ENCODE measurements at regions not wholly inside any gene's neighbourhood (a gene's known extent, or its start where the extent isn't known, plus 50 kb on each side); places are given as distances from the start of the nearest gene placed in this dataset.

DNA sequence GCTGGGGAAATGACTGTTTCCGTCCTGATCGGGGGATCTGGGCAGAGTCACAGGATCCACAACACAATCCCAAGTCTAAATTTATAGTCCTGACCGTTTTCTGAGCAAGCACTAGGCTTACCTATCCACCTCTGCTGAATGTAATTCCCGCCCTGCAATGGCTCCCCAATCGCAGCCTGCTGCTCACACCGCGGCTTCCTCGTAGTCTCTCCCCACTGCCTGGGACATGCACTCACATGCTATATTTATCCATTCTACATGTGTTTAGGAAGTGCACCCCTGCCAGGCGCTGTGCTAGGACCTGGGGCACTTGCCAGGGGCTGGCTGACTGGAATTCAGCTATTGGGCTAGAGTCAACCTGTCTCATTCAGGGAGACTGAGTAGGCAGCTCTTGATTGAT is 246.6 kb upstream of the CSF3R start:
- TF ChIP-seq POLR2A (IDR thresholded peaks at IDR 0.05) (no peak), POLR2AphosphoS5 (IDR thresholded peaks at IDR 0.05) (no peak)
- TF ChIP-seq, protein P1, sequence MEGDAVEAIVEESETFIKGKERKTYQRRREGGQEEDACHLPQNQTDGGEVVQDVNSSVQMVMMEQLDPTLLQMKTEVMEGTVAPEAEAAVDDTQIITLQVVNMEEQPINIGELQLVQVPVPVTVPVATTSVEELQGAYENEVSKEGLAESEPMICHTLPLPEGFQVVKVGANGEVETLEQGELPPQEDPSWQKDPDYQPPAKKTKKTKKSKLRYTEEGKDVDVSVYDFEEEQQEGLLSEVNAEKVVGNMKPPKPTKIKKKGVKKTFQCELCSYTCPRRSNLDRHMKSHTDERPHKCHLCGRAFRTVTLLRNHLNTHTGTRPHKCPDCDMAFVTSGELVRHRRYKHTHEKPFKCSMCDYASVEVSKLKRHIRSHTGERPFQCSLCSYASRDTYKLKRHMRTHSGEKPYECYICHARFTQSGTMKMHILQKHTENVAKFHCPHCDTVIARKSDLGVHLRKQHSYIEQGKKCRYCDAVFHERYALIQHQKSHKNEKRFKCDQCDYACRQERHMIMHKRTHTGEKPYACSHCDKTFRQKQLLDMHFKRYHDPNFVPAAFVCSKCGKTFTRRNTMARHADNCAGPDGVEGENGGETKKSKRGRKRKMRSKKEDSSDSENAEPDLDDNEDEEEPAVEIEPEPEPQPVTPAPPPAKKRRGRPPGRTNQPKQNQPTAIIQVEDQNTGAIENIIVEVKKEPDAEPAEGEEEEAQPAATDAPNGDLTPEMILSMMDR (IDR thresholded peaks at IDR 0.05): no peak

Data from prostate gland (tissue), 2 donors.